ENCODE measurements at regions not wholly inside any gene's neighbourhood (a gene's known extent, or its start where the extent isn't known, plus 50 kb on each side); places are given as distances from the start of the nearest gene placed in this dataset.
"Not testable (repeated sequence)": the region's sequence is repeated elsewhere in the genome, so short reads cannot be mapped to it uniquely, and the experiment has no call there.

DNA sequence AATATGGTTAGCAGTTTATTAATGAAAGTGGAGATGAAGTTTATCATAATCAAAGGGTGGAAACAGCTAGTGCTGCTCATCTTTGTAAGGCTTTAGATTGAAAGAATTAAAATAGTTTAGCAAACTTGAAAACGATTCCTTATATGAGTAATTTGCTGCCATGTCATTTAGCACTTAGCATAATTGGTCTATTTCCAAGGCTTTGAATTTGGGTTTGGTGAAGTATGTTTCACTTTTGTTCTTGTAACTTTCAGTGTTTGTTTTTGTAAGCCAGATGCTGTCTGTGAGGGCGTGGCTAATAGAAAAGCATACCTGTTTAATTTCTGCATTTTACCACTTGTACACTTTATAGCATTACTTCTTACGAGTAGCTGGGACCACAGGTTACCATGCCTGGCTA lies 109.5 kb downstream of the LAT start:
- TF ChIP-seq, protein P1, sequence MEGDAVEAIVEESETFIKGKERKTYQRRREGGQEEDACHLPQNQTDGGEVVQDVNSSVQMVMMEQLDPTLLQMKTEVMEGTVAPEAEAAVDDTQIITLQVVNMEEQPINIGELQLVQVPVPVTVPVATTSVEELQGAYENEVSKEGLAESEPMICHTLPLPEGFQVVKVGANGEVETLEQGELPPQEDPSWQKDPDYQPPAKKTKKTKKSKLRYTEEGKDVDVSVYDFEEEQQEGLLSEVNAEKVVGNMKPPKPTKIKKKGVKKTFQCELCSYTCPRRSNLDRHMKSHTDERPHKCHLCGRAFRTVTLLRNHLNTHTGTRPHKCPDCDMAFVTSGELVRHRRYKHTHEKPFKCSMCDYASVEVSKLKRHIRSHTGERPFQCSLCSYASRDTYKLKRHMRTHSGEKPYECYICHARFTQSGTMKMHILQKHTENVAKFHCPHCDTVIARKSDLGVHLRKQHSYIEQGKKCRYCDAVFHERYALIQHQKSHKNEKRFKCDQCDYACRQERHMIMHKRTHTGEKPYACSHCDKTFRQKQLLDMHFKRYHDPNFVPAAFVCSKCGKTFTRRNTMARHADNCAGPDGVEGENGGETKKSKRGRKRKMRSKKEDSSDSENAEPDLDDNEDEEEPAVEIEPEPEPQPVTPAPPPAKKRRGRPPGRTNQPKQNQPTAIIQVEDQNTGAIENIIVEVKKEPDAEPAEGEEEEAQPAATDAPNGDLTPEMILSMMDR (IDR thresholded peaks at IDR 0.05) = not testable (repeated sequence)
- not testable (repeated sequence) for TF ChIP-seq POLR2A (IDR thresholded peaks at IDR 0.05)
